PC-3 (cell line): ENCODE measurements at regions not wholly inside any gene's neighbourhood (a gene's known extent, or its start where the extent isn't known, plus 50 kb on each side); places are given as distances from the start of the nearest gene placed in this dataset.

Experiments
- ATAC-seq: fragments of 200-7000 bp; cut with Tn5 transposase; 2 replicates; pipeline ENCODE4 v1.9.1; 2020; ENCODE audit warnings: mild to moderate bottlenecking, moderate library complexity
- BruUV-seq: library from RNA; stranded (reverse); fragments of 400-500 nt; replicated peaks from 2 replicates; lab custom pipeline; 2021; lab: Mats Ljungman, UMichigan
- CTCF ChIA-PET: fragments of 300-600 bp; sonication (Branson Sonifier 250); formaldehyde crosslinking; loops from one replicate; lab custom pipeline; 2022; ENCODE audit warnings: antibody characterized with exemption; lab: Charles Lee
- POLR2A ChIA-PET: fragments of 300-600 bp; sonication (Branson Sonifier 250); formaldehyde crosslinking; loops from one replicate; lab custom pipeline; 2022; ENCODE audit warnings: antibody characterized with exemption; ENCODE audit not compliant: unreplicated experiment; lab: Charles Lee
- DNase-seq: peaks from one replicate; pipeline ENCODE4 v3.0.0-alpha.2; 2015
- H2AFZ ChIP-seq: fragments of 300-600 bp; sonication (generic); 2 replicates; pipeline ENCODE4 v1.6.0; 2016; ENCODE audit warnings: antibody characterized with exemption, low read length
- H3F3A ChIP-seq: fragments of 300-600 bp; sonication (generic); one replicate; pipeline ENCODE4 v1.6.0; 2017; ENCODE audit warnings: antibody characterized with exemption, low read length, control low read depth, mild to moderate bottlenecking; ENCODE audit not compliant: unreplicated experiment
- H3K27ac ChIP-seq: fragments of 300-600 bp; sonication (generic); 2 replicates; pipeline ENCODE4 v1.5.1; 2016; ENCODE audit warnings: mild to moderate bottlenecking, low read length
- H3K27me3 ChIP-seq: fragments of 300-600 bp; sonication (generic); 2 replicates; pipeline ENCODE4 v1.6.1; 2016; ENCODE audit warnings: low read length, mixed read lengths
- H3K36me3 ChIP-seq: fragments of 300-600 bp; sonication (generic); 2 replicates; pipeline ENCODE4 v1.6.1; 2016; ENCODE audit warnings: low read depth, mixed run types, low read length, mixed read lengths
- H3K4me1 ChIP-seq: fragments of 300-600 bp; sonication (generic); 2 replicates; pipeline ENCODE4 v1.5.1; 2016; ENCODE audit warnings: low read length; ENCODE audit not compliant: insufficient read depth
- H3K4me2 ChIP-seq: fragments of 300-600 bp; sonication (generic); 2 replicates; pipeline ENCODE4 v1.6.0; 2016; ENCODE audit warnings: low read length
- H3K4me3 ChIP-seq: fragments of 300-600 bp; sonication (generic); 2 replicates; pipeline ENCODE4 v1.5.1; 2016; ENCODE audit warnings: mild to moderate bottlenecking, low read length, mixed read lengths
- H3K79me2 ChIP-seq: fragments of 300-600 bp; sonication (generic); 2 replicates; pipeline ENCODE4 v1.6.1; 2017; ENCODE audit warnings: low read length, mixed read lengths
- H3K9ac ChIP-seq: fragments of 300-600 bp; sonication (generic); 2 replicates; pipeline ENCODE4 v1.6.0; 2016; ENCODE audit warnings: mild to moderate bottlenecking, low read length
- H3K9me2 ChIP-seq: fragments of 300-600 bp; sonication (generic); replicated peaks from 2 replicates; pipeline ENCODE4 v1.6.1; 2016; ENCODE audit warnings: mixed run types, low read length, mixed read lengths
- H3K9me3 ChIP-seq: fragments of 300-600 bp; sonication (generic); 2 replicates; pipeline ENCODE4 v1.6.1; 2016; ENCODE audit warnings: low read length, mixed read lengths
- H4K20me1 ChIP-seq: fragments of 300-600 bp; sonication (generic); 2 replicates; pipeline ENCODE4 v1.6.1; 2016; ENCODE audit warnings: low read length, mixed read lengths
- CTCF ChIP-seq: fragments of 300-600 bp; sonication (generic); conservative IDR thresholded peaks from 2 replicates; pipeline ENCODE4 v1.5.1; 2017; ENCODE audit warnings: antibody characterized with exemption, low read depth, mild to moderate bottlenecking, low read length
- EZH2 ChIP-seq: fragments of 300-600 bp; sonication (generic); IDR thresholded peaks from one replicate; pipeline ENCODE4 v1.6.1; 2017; ENCODE audit warnings: antibody characterized with exemption, mild to moderate bottlenecking, low read length; ENCODE audit not compliant: unreplicated experiment
- EZH2phosphoT487 ChIP-seq: fragments of 300-600 bp; sonication (generic); IDR thresholded peaks from 2 replicates; pipeline ENCODE4 v1.6.1; 2018; ENCODE audit warnings: mild to moderate bottlenecking, antibody characterized with exemption, low read length, borderline replicate concordance
- intact Hi-C: fragments of 100-400 bp; cut with micrococcal nuclease; formaldehyde crosslinking; loops from 2 replicates; pipeline ENCODE4 v1.9.0; 2023

- DNase-seq (no peak), ATAC-seq (no peak)
- Histone ChIP-seq H3K36me3 (no peaks in the 10 kb centered on the region), H3K27me3 (peaks cover 84% of the 10 kb centered on the region), H3K4me1 (no peaks in the 10 kb centered on the region), H3K79me2 (no peaks in the 10 kb centered on the region), H4K20me1 (no peaks in the 10 kb centered on the region), H2AFZ (no peak overlapping the region), H3K4me2 (no peak overlapping the region), H3K9ac (no peak overlapping the region), H3F3A (no peaks in the 10 kb centered on the region), H3K27ac (no peak overlapping the region), H3K4me3 (no peak overlapping the region), H3K9me2 (no peaks in the 10 kb centered on the region), H3K9me3 (0 out of 2 replicates have a peak, but pooled peaks cover 4% of the 10 kb centered on the region)
- ChIA-PET POLR2A (no interaction called here), CTCF (no interaction called here)
- BruUV-seq, result no TSS peak
- intact Hi-C loops, result no loop called here
- TF ChIP-seq EZH2phosphoT487, result no peak
- TF ChIP-seq CTCF, result no peak
- TF ChIP-seq EZH2, result no peak
Measured at GRCh38 chr17:79678091-79678735, 52.5 kb upstream of the ENPP7 start.

- DNase-seq, result no peak
- H3K4me2 ChIP-seq, result no peak overlapping the region
- no peaks in the 10 kb centered on the region for H3K79me2 ChIP-seq
- no peak overlapping the region for H3K27ac ChIP-seq
- no peak for TF ChIP-seq EZH2
- no peak for TF ChIP-seq EZH2phosphoT487
- TF ChIP-seq CTCF, result no peak
- no peaks in the 10 kb centered on the region for H3K9me2 ChIP-seq
- H3K27me3 ChIP-seq, result peaks cover 84% of the 10 kb centered on the region
- intact Hi-C loops, result no loop called here
- H3K4me1 ChIP-seq, result no peaks in the 10 kb centered on the region
- no TSS peak for BruUV-seq
- no peaks in the 10 kb centered on the region for H3K36me3 ChIP-seq
- ChIA-PET POLR2A (no interaction called here), CTCF (no interaction called here)
- no peak overlapping the region for H3K4me3 ChIP-seq
- H4K20me1 ChIP-seq, result no peaks in the 10 kb centered on the region
- no peak for ATAC-seq
- H3F3A ChIP-seq, result no peaks in the 10 kb centered on the region
- no peak overlapping the region for H2AFZ ChIP-seq
- no peak overlapping the region for H3K9ac ChIP-seq
- 0 out of 2 replicates have a peak, but pooled peaks cover 6% of the 10 kb centered on the region for H3K9me3 ChIP-seq
Measured at GRCh38 chr17:79677646-79678045, 53.1 kb upstream of the ENPP7 start.

GRCh38 chr17:79676796-79677195 lies 53.9 kb upstream of the ENPP7 start:
- Histone ChIP-seq H3K9me2 (no peaks in the 10 kb centered on the region), H3K4me1 (no peaks in the 10 kb centered on the region), H3K4me3 (no peak overlapping the region), H3K27me3 (peaks cover 82% of the 10 kb centered on the region), H3K9me3 (0 out of 2 replicates have a peak, but pooled peaks cover 6% of the 10 kb centered on the region), H2AFZ (no peak overlapping the region), H3K27ac (no peak overlapping the region), H3F3A (no peaks in the 10 kb centered on the region), H3K9ac (no peak overlapping the region), H3K36me3 (no peaks in the 10 kb centered on the region), H3K79me2 (no peaks in the 10 kb centered on the region), H4K20me1 (no peaks in the 10 kb centered on the region), H3K4me2 (no peak overlapping the region)
- TF ChIP-seq EZH2, result no peak
- no peak for TF ChIP-seq EZH2phosphoT487
- no peak for TF ChIP-seq CTCF
- ChIA-PET CTCF (no interaction called here), POLR2A (no interaction called here)
- DNase-seq (no peak), ATAC-seq (no peak)
- intact Hi-C loops, result no loop called here
- no TSS peak for BruUV-seq
